IMR-90 (cell line): ENCODE measurements at regions not wholly inside any gene's neighbourhood (a gene's known extent, or its start where the extent isn't known, plus 50 kb on each side); places are given as distances from the start of the nearest gene placed in this dataset.

Experiments used
- ATAC-seq: fragments of 200-7000 bp; cut with Tn5 transposase; 2 replicates; pipeline ENCODE4 v1.9.1; 2020; ENCODE audit warnings: low read depth, mild to moderate bottlenecking, moderate library complexity
- BruUV-seq: library from RNA; stranded (reverse); fragments of 400-500 nt; replicated peaks from 2 replicates; lab custom pipeline; 2021; lab: Mats Ljungman, UMichigan
- CTCF ChIA-PET: fragments of 300-600 bp; formaldehyde crosslinking; extraction: SDS; loops from one replicate; lab custom pipeline; 2021; ENCODE audit warnings: antibody characterized with exemption; lab: Yijun Ruan, JAX
- POLR2A ChIA-PET: fragments of 300-600 bp; sonication (Branson Sonifier 250); formaldehyde crosslinking; loops from one replicate; lab custom pipeline; 2022; ENCODE audit warnings: antibody characterized with exemption; ENCODE audit not compliant: unreplicated experiment; lab: Charles Lee
- DNase-seq: peaks from one replicate; pipeline ENCODE4 v3.0.0; 2013
- H2AFZ ChIP-seq: replicated peaks from 2 replicates; pipeline ENCODE3; 2013; ENCODE audit warnings: low read length, mild to moderate bottlenecking; ENCODE audit not compliant: poor library complexity
- H2AK5ac ChIP-seq: 2 replicates; pipeline ENCODE4 v1.6.1; 2013; ENCODE audit warnings: low read depth, low read length, inconsistent platforms
- H2AK9ac ChIP-seq: replicated peaks from 2 replicates; pipeline ENCODE3; 2013; ENCODE audit warnings: mild to moderate bottlenecking, low read depth, low read length, moderate library complexity; ENCODE audit not compliant: poor library complexity
- H2BK120ac ChIP-seq: 2 replicates; pipeline ENCODE4 v1.6.1; 2013; ENCODE audit warnings: low read depth, low read length, inconsistent platforms
- H2BK15ac ChIP-seq: 3 replicates; pipeline ENCODE4 v1.6.1; 2013; ENCODE audit warnings: low read depth, low read length, inconsistent platforms
- H2BK20ac ChIP-seq: 2 replicates; pipeline ENCODE4 v1.6.1; 2013; ENCODE audit warnings: low read depth, mild to moderate bottlenecking, inconsistent platforms, low read length, moderate library complexity
- H2BK5ac ChIP-seq: 2 replicates; pipeline ENCODE4 v1.6.1; 2013; ENCODE audit warnings: mild to moderate bottlenecking, low read depth, low read length, inconsistent platforms; ENCODE audit not compliant: poor library complexity, severe bottlenecking
- H3K14ac ChIP-seq: replicated peaks from 2 replicates; pipeline ENCODE4 v1.6.1; 2013; ENCODE audit warnings: low read depth, low read length, inconsistent platforms
- H3K18ac ChIP-seq: 2 replicates; pipeline ENCODE4 v1.6.1; 2013; ENCODE audit warnings: low read depth, low read length, control low read depth
- H3K23ac ChIP-seq: 2 replicates; pipeline ENCODE4 v1.6.1; 2013; ENCODE audit warnings: low read depth, low read length, inconsistent platforms
- H3K27ac ChIP-seq: 2 replicates; pipeline ENCODE4 v1.5.1; 2013; ENCODE audit warnings: mild to moderate bottlenecking, control low read depth, low read length; ENCODE audit not compliant: insufficient read depth
- H3K27me3 ChIP-seq: 2 replicates; pipeline ENCODE4 v1.6.1; 2013; ENCODE audit warnings: low read length; ENCODE audit not compliant: control insufficient read depth, insufficient read depth
- H3K36me3 ChIP-seq: 2 replicates; pipeline ENCODE4 v1.6.1; 2013; ENCODE audit warnings: low read length, mixed read lengths; ENCODE audit not compliant: control insufficient read depth, insufficient read depth
- H3K4ac ChIP-seq: 2 replicates; pipeline ENCODE4 v1.6.1; 2013; ENCODE audit warnings: low read depth, low read length, inconsistent platforms
- H3K4me1 ChIP-seq: 2 replicates; pipeline ENCODE4 v1.6.1; 2013; ENCODE audit warnings: low read length, mixed read lengths; ENCODE audit not compliant: control insufficient read depth, insufficient read depth
- H3K4me2 ChIP-seq: 2 replicates; pipeline ENCODE4 v1.6.1; 2013; ENCODE audit warnings: low read depth, mild to moderate bottlenecking, control low read depth, low read length, moderate library complexity
- H3K4me3 ChIP-seq: 2 replicates; pipeline ENCODE4 v1.5.1; 2013; ENCODE audit warnings: low read depth, mild to moderate bottlenecking, control low read depth, low read length, moderate library complexity; ENCODE audit not compliant: insufficient read depth
- H3K56ac ChIP-seq: 2 replicates; pipeline ENCODE4 v1.6.1; 2013; ENCODE audit warnings: low read length, inconsistent platforms; ENCODE audit not compliant: insufficient read depth; ENCODE audit errors: extremely low read depth
- H3K79me1 ChIP-seq, 2 experiments: 2 replicates each; pipeline ENCODE4 v1.6.1; 2013; ENCODE audit warnings: low read length in 2 of 2, inconsistent platforms in 1 of 2, low read depth in 1 of 2
- H3K9ac ChIP-seq: 2 replicates; pipeline ENCODE4 v1.6.1; 2013; ENCODE audit warnings: low read depth, low read length, control low read depth
- H3K9me1 ChIP-seq: 2 replicates; pipeline ENCODE4 v1.6.1; 2013; ENCODE audit warnings: low read length, inconsistent platforms; ENCODE audit not compliant: insufficient read depth
- H3K9me3 ChIP-seq: 2 replicates; pipeline ENCODE4 v1.6.1; 2013; ENCODE audit warnings: low read length; ENCODE audit not compliant: control insufficient read depth, insufficient read depth
- H4K20me1 ChIP-seq: 2 replicates; pipeline ENCODE4 v1.6.1; 2013; ENCODE audit warnings: low read length, inconsistent platforms; ENCODE audit not compliant: insufficient read depth
- H4K5ac ChIP-seq: 2 replicates; pipeline ENCODE4 v1.6.1; 2013; ENCODE audit warnings: mild to moderate bottlenecking, low read depth, low read length, control low read depth
- H4K8ac ChIP-seq, 2 experiments: 2 replicates each; pipeline ENCODE4 v1.6.1; 2013; ENCODE audit warnings: low read depth in 2 of 2, low read length in 2 of 2, control low read depth in 1 of 2, inconsistent platforms in 1 of 2
- H4K91ac ChIP-seq: 2 replicates; pipeline ENCODE4 v1.6.1; 2013; ENCODE audit warnings: low read depth, low read length, inconsistent platforms; ENCODE audit not compliant: insufficient read depth
- BHLHE40 ChIP-seq: fragments of 150-350 bp; IDR thresholded peaks from 2 replicates; pipeline ENCODE4 v1.6.1; 2016; ENCODE audit warnings: mild to moderate bottlenecking, low read depth, low read length
- CEBPB ChIP-seq: IDR thresholded peaks from 2 replicates; pipeline ENCODE4 v1.6.1; 2012; ENCODE audit warnings: low read depth, low read length, improper control_type of control experiment
- CHD1 ChIP-seq: IDR thresholded peaks from 2 replicates; pipeline ENCODE4 v1.6.1; 2012; ENCODE audit warnings: low read depth, low read length, improper control_type of control experiment
- FOS ChIP-seq: fragments of 150-350 bp; IDR thresholded peaks from 2 replicates; pipeline ENCODE4 v1.6.1; 2016; ENCODE audit warnings: low read depth, low read length
- MAFK ChIP-seq: IDR thresholded peaks from 2 replicates; pipeline ENCODE4 v1.6.1; 2012; ENCODE audit warnings: low read depth, low read length, improper control_type of control experiment
- MAZ ChIP-seq: IDR thresholded peaks from 2 replicates; pipeline ENCODE4 v1.6.1; 2012; ENCODE audit warnings: low read depth, mild to moderate bottlenecking, low read length, improper control_type of control experiment, moderate library complexity, borderline replicate concordance
- MXI1 ChIP-seq: IDR thresholded peaks from 2 replicates; pipeline ENCODE4 v1.6.1; 2012; ENCODE audit warnings: low read depth, mild to moderate bottlenecking, low read length, moderate library complexity, borderline replicate concordance
- NFE2L2 ChIP-seq: fragments of 150-350 bp; IDR thresholded peaks from 2 replicates; pipeline ENCODE4 v1.6.1; 2016; ENCODE audit warnings: low read depth, mild to moderate bottlenecking, low read length
- POLR2A ChIP-seq: IDR thresholded peaks from 2 replicates; pipeline ENCODE4 v1.6.1; 2012; ENCODE audit warnings: mild to moderate bottlenecking, low read depth, low read length
- RAD21 ChIP-seq: IDR thresholded peaks from 2 replicates; pipeline ENCODE4 v1.6.1; 2012; ENCODE audit warnings: low read length, improper control_type of control experiment
- RCOR1 ChIP-seq: IDR thresholded peaks from 2 replicates; pipeline ENCODE4 v1.6.1; 2012; ENCODE audit warnings: mild to moderate bottlenecking, low read length, improper control_type of control experiment; ENCODE audit not compliant: insufficient replicate concordance
- RFX5 ChIP-seq: IDR thresholded peaks from 2 replicates; pipeline ENCODE4 v1.8.0; 2012; ENCODE audit warnings: low read depth, mild to moderate bottlenecking, low read length, moderate library complexity
- SMC3 ChIP-seq: fragments of 150-350 bp; IDR thresholded peaks from 2 replicates; pipeline ENCODE4 v1.6.1; 2016; ENCODE audit warnings: low read depth, mild to moderate bottlenecking, antibody characterized with exemption, low read length, moderate library complexity
- WGBS, 2 experiments: methylation state at CpG; one replicate each; pipeline versions ENCODE4 v1.1.5 to v1.1.7; 2013; ENCODE audit warnings: missing lambda C conversion rate in 2 of 2; ENCODE audit not compliant: insufficient read length in 1 of 2; ENCODE audit errors: extremely low coverage in 2 of 2; 5-methylcytosine and 5-hydroxymethylcytosine counted together
- dilution Hi-C: fragments of 300-500 bp; cut with HindIII; formaldehyde crosslinking; loops from one replicate; pipeline ENCODE4 v1.14.3; 2018; ENCODE audit warnings: low sequenced_read_pairs; ENCODE audit not compliant: unreplicated experiment
- in situ Hi-C: fragments of 300-500 bp; cut with MboI; formaldehyde crosslinking; loops from 3 replicates; pipeline ENCODE4 v1.14.3; 2019; ENCODE audit warnings: low sequenced_read_pairs, inconsistent platforms, mixed read lengths
- intact Hi-C: fragments of 100-400 bp; cut with micrococcal nuclease; formaldehyde crosslinking; loops from 2 replicates; pipeline ENCODE4 v1.10.0; 2022
- TF ChIP-seq, protein P1 (sequence below): fragments of 150-350 bp; IDR thresholded peaks from 2 replicates; pipeline ENCODE4 v1.6.1; 2016; ENCODE audit warnings: low read depth, mild to moderate bottlenecking, low read length, moderate library complexity, borderline replicate concordance
- TF ChIP-seq, protein P2 (sequence below): conservative IDR thresholded peaks from 2 replicates; pipeline ENCODE4 v1.5.1; 2012; ENCODE audit warnings: mild to moderate bottlenecking, low read depth, low read length, improper control_type of control experiment
- TF ChIP-seq, protein P3 (sequence below): fragments of 150-350 bp; IDR thresholded peaks from 2 replicates; pipeline ENCODE4 v1.6.1; 2017; ENCODE audit warnings: mild to moderate bottlenecking, antibody characterized with exemption, low read length, low read depth

DNA sequence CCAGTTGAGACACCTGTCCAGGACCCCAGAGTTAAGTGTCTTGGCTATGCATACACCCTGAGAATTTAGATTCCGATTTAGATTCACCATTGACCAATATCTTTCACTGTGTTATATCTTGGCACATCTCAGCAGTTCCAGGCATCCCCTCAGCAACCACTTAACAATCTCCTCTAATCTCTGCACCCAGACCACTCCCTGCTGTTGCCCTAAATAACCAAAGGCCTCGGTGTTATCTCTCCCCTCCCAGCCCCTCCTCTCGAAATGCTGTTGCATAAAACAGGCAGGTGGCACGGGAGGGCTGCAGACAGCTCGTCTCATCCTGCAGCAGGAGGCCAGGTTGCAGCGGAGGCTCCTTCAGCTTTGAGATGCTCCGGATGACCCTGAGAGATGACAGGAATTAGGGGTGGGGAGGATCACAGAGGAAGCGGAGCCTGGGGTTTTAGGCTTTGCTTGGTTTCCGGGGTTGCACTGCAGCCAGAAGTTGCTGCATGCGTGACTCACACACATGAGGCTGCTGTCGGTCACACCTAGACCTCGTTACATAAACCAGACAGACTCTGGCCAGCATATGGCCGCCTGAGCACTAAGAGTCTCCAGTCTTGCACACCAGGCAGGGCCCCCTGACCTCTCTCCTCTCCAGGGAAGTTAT, 210.3 kb upstream of the USP9Y start:
- DNase-seq (no peak), ATAC-seq (no peak)
- Histone ChIP-seq H3K27ac (no peak overlapping the region), H2BK20ac (no peak overlapping the region), H2BK120ac (no peak overlapping the region), H3K4me3 (no peak overlapping the region), H3K4me1 (no peaks in the 10 kb centered on the region), H3K9me3 (no peaks in the 10 kb centered on the region), H3K79me1 (no peaks in the 10 kb centered on the region), H3K23ac (no peak overlapping the region), H3K14ac (no peak overlapping the region), H3K4ac (no peak overlapping the region), H2BK15ac (no peak overlapping the region), H3K9me1 (no peaks in the 10 kb centered on the region), H3K27me3 (no peaks in the 10 kb centered on the region), H4K20me1 (no peaks in the 10 kb centered on the region), H2AK5ac (no peak overlapping the region), H2AK9ac (no peak overlapping the region), H4K8ac (no peak overlapping the region), H3K18ac (no peak overlapping the region), H2BK5ac (no peak overlapping the region), H2AFZ (no peak overlapping the region), H3K36me3 (no peaks in the 10 kb centered on the region), H4K91ac (no peak overlapping the region), H3K4me2 (no peak overlapping the region), H4K5ac (no peak overlapping the region), H3K9ac (no peak overlapping the region), H3K56ac (no peak overlapping the region)
- intact Hi-C loops = no loop called here
- dilution Hi-C loops = no loop called here
- TF ChIP-seq MAFK = no peak
- no peak for TF ChIP-seq RCOR1
- TF ChIP-seq, protein P1, sequence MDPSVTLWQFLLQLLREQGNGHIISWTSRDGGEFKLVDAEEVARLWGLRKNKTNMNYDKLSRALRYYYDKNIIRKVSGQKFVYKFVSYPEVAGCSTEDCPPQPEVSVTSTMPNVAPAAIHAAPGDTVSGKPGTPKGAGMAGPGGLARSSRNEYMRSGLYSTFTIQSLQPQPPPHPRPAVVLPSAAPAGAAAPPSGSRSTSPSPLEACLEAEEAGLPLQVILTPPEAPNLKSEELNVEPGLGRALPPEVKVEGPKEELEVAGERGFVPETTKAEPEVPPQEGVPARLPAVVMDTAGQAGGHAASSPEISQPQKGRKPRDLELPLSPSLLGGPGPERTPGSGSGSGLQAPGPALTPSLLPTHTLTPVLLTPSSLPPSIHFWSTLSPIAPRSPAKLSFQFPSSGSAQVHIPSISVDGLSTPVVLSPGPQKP = no peak
- no peak for TF ChIP-seq SMC3
- no peak for TF ChIP-seq RFX5
- no peak for TF ChIP-seq CEBPB
- no peak for TF ChIP-seq MAZ
- TF ChIP-seq, protein P2, sequence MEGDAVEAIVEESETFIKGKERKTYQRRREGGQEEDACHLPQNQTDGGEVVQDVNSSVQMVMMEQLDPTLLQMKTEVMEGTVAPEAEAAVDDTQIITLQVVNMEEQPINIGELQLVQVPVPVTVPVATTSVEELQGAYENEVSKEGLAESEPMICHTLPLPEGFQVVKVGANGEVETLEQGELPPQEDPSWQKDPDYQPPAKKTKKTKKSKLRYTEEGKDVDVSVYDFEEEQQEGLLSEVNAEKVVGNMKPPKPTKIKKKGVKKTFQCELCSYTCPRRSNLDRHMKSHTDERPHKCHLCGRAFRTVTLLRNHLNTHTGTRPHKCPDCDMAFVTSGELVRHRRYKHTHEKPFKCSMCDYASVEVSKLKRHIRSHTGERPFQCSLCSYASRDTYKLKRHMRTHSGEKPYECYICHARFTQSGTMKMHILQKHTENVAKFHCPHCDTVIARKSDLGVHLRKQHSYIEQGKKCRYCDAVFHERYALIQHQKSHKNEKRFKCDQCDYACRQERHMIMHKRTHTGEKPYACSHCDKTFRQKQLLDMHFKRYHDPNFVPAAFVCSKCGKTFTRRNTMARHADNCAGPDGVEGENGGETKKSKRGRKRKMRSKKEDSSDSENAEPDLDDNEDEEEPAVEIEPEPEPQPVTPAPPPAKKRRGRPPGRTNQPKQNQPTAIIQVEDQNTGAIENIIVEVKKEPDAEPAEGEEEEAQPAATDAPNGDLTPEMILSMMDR = no peak
- no peak for TF ChIP-seq RAD21
- TF ChIP-seq, protein P3, sequence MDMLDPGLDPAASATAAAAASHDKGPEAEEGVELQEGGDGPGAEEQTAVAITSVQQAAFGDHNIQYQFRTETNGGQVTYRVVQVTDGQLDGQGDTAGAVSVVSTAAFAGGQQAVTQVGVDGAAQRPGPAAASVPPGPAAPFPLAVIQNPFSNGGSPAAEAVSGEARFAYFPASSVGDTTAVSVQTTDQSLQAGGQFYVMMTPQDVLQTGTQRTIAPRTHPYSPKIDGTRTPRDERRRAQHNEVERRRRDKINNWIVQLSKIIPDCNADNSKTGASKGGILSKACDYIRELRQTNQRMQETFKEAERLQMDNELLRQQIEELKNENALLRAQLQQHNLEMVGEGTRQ = no peak
- TF ChIP-seq FOS = no peak
- no peak for TF ChIP-seq MXI1
- no peak for TF ChIP-seq BHLHE40
- TF ChIP-seq POLR2A = no peak
- no peak for TF ChIP-seq CHD1
- no peak for TF ChIP-seq NFE2L2
- POLR2A ChIA-PET = no interaction called here
- CTCF ChIA-PET = no interaction called here
- in situ Hi-C loops = no loop called here
- BruUV-seq = no TSS peak
- WGBS, 2 experiments = no CpG with 5 or more reads among the region's 13 CpGs
